Mucosa of stomach (tissue), 1 donor: ENCODE measurements at regions not wholly inside any gene's neighbourhood (a gene's known extent, or its start where the extent isn't known, plus 50 kb on each side); places are given as distances from the start of the nearest gene placed in this dataset.
"Not testable (repeated sequence)": the region's sequence is repeated elsewhere in the genome, so short reads cannot be mapped to it uniquely, and the experiment has no call there.

Source experiments
- H3K27me3 ChIP-seq: one replicate; pipeline ENCODE4 v1.7.0; 2013; ENCODE audit warnings: mild to moderate bottlenecking, low read length; ENCODE audit not compliant: control insufficient read depth, insufficient read depth
- H3K36me3 ChIP-seq: one replicate; pipeline ENCODE4 v1.7.0; 2013; ENCODE audit warnings: low read length; ENCODE audit not compliant: control insufficient read depth, insufficient read depth
- H3K4me1 ChIP-seq: one replicate; pipeline ENCODE4 v1.7.0; 2013; ENCODE audit warnings: mild to moderate bottlenecking, low read length; ENCODE audit not compliant: control insufficient read depth, insufficient read depth
- H3K4me3 ChIP-seq: one replicate; pipeline ENCODE4 v1.7.0; 2013; ENCODE audit warnings: low read length
- H3K9ac ChIP-seq: one replicate; pipeline ENCODE4 v1.7.0; 2013; ENCODE audit warnings: mild to moderate bottlenecking, low read length, moderate library complexity
- H3K9me3 ChIP-seq: one replicate; pipeline ENCODE4 v1.7.0; 2013; ENCODE audit warnings: mild to moderate bottlenecking, low read length, moderate library complexity; ENCODE audit not compliant: control insufficient read depth
- donor health status: Pancreatic carcinoma.

- peaks cover 19% of the 10 kb centered on the region for H3K27me3 ChIP-seq
- no peak overlapping the region for H3K4me3 ChIP-seq
- no peak overlapping the region for H3K9ac ChIP-seq
- H3K4me1 ChIP-seq, result peaks cover 5% of the 10 kb centered on the region
- H3K9me3 ChIP-seq, result no peaks in the 10 kb centered on the region
- no peaks in the 10 kb centered on the region for H3K36me3 ChIP-seq
Observed at GRCh38 chr1:10869933-10870332, 73.5 kb upstream of the CASZ1 start.

- Histone ChIP-seq H3K4me3 (no peak overlapping the region), H3K4me1 (peaks cover 5% of the 10 kb centered on the region), H3K9me3 (no peaks in the 10 kb centered on the region), H3K9ac (no peak overlapping the region), H3K27me3 (peaks cover 15% of the 10 kb centered on the region), H3K36me3 (no peaks in the 10 kb centered on the region)
Observed at GRCh38 chr1:10870493-10871096, 74.1 kb upstream of the CASZ1 start.

GRCh38 chr1:10873189-10873588 is 76.7 kb upstream of the CASZ1 start:
- Histone ChIP-seq H3K9me3 (no peaks in the 10 kb centered on the region), H3K4me1 (no peaks in the 10 kb centered on the region), H3K4me3 (no peak overlapping the region), H3K36me3 (no peaks in the 10 kb centered on the region), H3K9ac (no peak overlapping the region), H3K27me3 (peaks cover 4% of the 10 kb centered on the region)

- no peaks in the 10 kb centered on the region for H3K9me3 ChIP-seq
- H3K4me1 ChIP-seq, result no peaks in the 10 kb centered on the region
- H3K36me3 ChIP-seq, result no peaks in the 10 kb centered on the region
- H3K27me3 ChIP-seq, result peaks cover under 1% of the 10 kb centered on the region
- no peak overlapping the region for H3K4me3 ChIP-seq
- no peak overlapping the region for H3K9ac ChIP-seq
Observed at GRCh38 chr1:10874351-10874750, 77.9 kb upstream of the CASZ1 start.

GRCh38 chr1:10877894-10878293 is 81.4 kb upstream of the CASZ1 start:
- no peak overlapping the region for H3K4me3 ChIP-seq
- H3K9ac ChIP-seq, result no peak overlapping the region
- H3K27me3 ChIP-seq, result peaks cover 9% of the 10 kb centered on the region
- no peaks in the 10 kb centered on the region for H3K9me3 ChIP-seq
- no peaks in the 10 kb centered on the region for H3K36me3 ChIP-seq
- H3K4me1 ChIP-seq, result no peaks in the 10 kb centered on the region

- no peaks in the 10 kb centered on the region for H3K36me3 ChIP-seq
- H3K4me1 ChIP-seq, result no peaks in the 10 kb centered on the region
- H3K27me3 ChIP-seq, result peaks cover 9% of the 10 kb centered on the region
- no peaks in the 10 kb centered on the region for H3K9me3 ChIP-seq
- no peak overlapping the region for H3K4me3 ChIP-seq
- no peak overlapping the region for H3K9ac ChIP-seq
Observed at GRCh38 chr1:10878469-10878868, 82.0 kb upstream of the CASZ1 start.

- Histone ChIP-seq H3K4me3 (no peak overlapping the region), H3K9ac (no peak overlapping the region), H3K4me1 (no peaks in the 10 kb centered on the region), H3K36me3 (no peaks in the 10 kb centered on the region), H3K9me3 (no peaks in the 10 kb centered on the region), H3K27me3 (peaks cover 9% of the 10 kb centered on the region)
Observed at GRCh38 chr1:10880063-10880462, 83.6 kb upstream of the CASZ1 start.

GRCh38 chr1:10881046-10881445 is 84.6 kb upstream of the CASZ1 start:
- H3K4me1 ChIP-seq, result no peaks in the 10 kb centered on the region
- H3K27me3 ChIP-seq, result peaks cover 9% of the 10 kb centered on the region
- H3K9me3 ChIP-seq, result no peaks in the 10 kb centered on the region
- no peak overlapping the region for H3K4me3 ChIP-seq
- H3K36me3 ChIP-seq, result no peaks in the 10 kb centered on the region
- H3K9ac ChIP-seq, result no peak overlapping the region

GRCh38 chr1:10882069-10882468 is 85.6 kb upstream of the CASZ1 start:
- no peaks in the 10 kb centered on the region for H3K4me1 ChIP-seq
- no peak overlapping the region for H3K4me3 ChIP-seq
- no peak overlapping the region for H3K9ac ChIP-seq
- peaks cover 9% of the 10 kb centered on the region for H3K27me3 ChIP-seq
- no peaks in the 10 kb centered on the region for H3K9me3 ChIP-seq
- no peaks in the 10 kb centered on the region for H3K36me3 ChIP-seq

- H3K27me3 ChIP-seq, result peaks cover 31% of the 10 kb centered on the region
- H3K9ac ChIP-seq, H3K4me1 ChIP-seq: not testable (repeated sequence)
Observed at GRCh38 chr1:10887032-10887431, 90.6 kb upstream of the CASZ1 start.

GRCh38 chr1:10888291-10888690 is 91.8 kb upstream of the CASZ1 start:
- H3K9me3 ChIP-seq, result no peaks in the 10 kb centered on the region
- no peak overlapping the region for H3K4me3 ChIP-seq
- H3K36me3 ChIP-seq, result no peaks in the 10 kb centered on the region
- H3K4me1 ChIP-seq, result peaks cover 7% of the 10 kb centered on the region
- no peak overlapping the region for H3K9ac ChIP-seq
- H3K27me3 ChIP-seq, result peaks cover 35% of the 10 kb centered on the region

More at GRCh38 chr1:10887032-10887431, 90.6 kb upstream of the CASZ1 start:
- H3K9me3 ChIP-seq, H3K36me3 ChIP-seq, H3K4me3 ChIP-seq: not testable (repeated sequence)

- H3K4me1 ChIP-seq, result peaks cover 7% of the 10 kb centered on the region
- no peak overlapping the region for H3K9ac ChIP-seq
- H3K4me3 ChIP-seq, result no peak overlapping the region
- H3K9me3 ChIP-seq, result no peaks in the 10 kb centered on the region
- H3K27me3 ChIP-seq, result peaks cover 35% of the 10 kb centered on the region
- H3K36me3 ChIP-seq, result no peaks in the 10 kb centered on the region
Observed at GRCh38 chr1:10888791-10889649, 92.6 kb upstream of the CASZ1 start.
